ENCODE measurements at regions not wholly inside any gene's neighbourhood (a gene's known extent, or its start where the extent isn't known, plus 50 kb on each side); places are given as distances from the start of the nearest gene placed in this dataset.
"Not testable (repeated sequence)": the region's sequence is repeated elsewhere in the genome, so short reads cannot be mapped to it uniquely, and the experiment has no call there.

DNA sequence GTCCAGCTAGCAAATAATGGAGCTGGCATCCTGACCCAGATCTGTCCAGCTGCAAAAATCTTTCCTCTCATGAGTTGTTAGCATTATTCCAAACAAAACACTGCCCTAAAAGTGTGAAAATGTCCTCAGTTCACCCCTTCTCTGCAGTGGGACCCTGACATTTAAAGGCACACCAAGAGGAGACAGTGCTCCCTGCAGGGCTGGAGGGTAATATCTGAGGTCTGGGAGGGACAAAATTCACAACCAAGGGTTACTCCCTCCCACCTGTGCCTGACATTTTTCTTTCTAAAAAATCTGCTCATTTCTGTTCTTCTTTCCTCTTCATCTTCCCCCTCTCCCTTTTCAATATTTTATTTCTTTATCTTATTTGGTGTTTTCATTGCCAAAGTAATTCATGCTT is 258.6 kb downstream of the NPIPA8 start:
- H3K27ac ChIP-seq (replicated peaks in 1 of 4); H3K27me3 ChIP-seq; H3K4me3 ChIP-seq; H3K4me1 ChIP-seq; DNase-seq (ENCODE audit: extremely low spot score); H3K9me3 ChIP-seq; H3K36me3 ChIP-seq; intact Hi-C loops (cut with DNase I): not testable (repeated sequence)

DNA sequence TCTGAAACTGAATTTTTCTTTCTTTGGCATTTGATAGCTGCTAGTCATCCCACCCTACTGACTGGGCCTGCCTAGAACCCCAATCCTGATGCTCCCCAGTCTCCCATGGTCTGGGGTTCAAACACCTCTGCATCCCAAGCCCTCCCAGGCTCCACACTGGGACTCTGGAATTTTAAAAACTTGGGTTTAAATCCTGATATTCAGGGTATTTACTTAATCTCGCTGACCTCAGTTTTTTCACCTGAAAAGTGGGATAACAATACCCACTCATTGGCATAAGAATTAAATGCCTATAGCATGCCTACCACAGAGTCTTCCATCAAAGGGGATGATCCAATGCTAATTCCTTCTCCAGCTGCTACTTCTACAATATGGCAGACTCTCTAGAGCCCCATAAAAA is 264.4 kb downstream of the NPIPA8 start:
- Histone ChIP-seq H3K9me3 (peaks cover 0 to 5% (median 0%) of the 10 kb centered on the region in 4 donors), H3K27ac (replicated peaks in 1 of 4) (no peak overlapping the region), H3K4me1 (no peaks in the 10 kb centered on the region), H3K36me3 (no peaks in the 10 kb centered on the region), H3K27me3 (no peaks in the 10 kb centered on the region), H3K4me3 (no peak overlapping the region)
- TF ChIP-seq, protein P1, sequence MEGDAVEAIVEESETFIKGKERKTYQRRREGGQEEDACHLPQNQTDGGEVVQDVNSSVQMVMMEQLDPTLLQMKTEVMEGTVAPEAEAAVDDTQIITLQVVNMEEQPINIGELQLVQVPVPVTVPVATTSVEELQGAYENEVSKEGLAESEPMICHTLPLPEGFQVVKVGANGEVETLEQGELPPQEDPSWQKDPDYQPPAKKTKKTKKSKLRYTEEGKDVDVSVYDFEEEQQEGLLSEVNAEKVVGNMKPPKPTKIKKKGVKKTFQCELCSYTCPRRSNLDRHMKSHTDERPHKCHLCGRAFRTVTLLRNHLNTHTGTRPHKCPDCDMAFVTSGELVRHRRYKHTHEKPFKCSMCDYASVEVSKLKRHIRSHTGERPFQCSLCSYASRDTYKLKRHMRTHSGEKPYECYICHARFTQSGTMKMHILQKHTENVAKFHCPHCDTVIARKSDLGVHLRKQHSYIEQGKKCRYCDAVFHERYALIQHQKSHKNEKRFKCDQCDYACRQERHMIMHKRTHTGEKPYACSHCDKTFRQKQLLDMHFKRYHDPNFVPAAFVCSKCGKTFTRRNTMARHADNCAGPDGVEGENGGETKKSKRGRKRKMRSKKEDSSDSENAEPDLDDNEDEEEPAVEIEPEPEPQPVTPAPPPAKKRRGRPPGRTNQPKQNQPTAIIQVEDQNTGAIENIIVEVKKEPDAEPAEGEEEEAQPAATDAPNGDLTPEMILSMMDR (IDR thresholded peaks at IDR 0.05) = no peak
- TF ChIP-seq POLR2A (IDR thresholded peaks at IDR 0.05; ENCODE audit: low read depth) (no peak), EP300 (IDR thresholded peaks at IDR 0.05) (no peak), POLR2AphosphoS5 (IDR thresholded peaks at IDR 0.05) (no peak)
- 94% methylated on average over 1 of the region's 1 CpG for WGBS
- no peak for DNase-seq (ENCODE audit: extremely low spot score)
- intact Hi-C loops (cut with DNase I) = no loop called here

DNA sequence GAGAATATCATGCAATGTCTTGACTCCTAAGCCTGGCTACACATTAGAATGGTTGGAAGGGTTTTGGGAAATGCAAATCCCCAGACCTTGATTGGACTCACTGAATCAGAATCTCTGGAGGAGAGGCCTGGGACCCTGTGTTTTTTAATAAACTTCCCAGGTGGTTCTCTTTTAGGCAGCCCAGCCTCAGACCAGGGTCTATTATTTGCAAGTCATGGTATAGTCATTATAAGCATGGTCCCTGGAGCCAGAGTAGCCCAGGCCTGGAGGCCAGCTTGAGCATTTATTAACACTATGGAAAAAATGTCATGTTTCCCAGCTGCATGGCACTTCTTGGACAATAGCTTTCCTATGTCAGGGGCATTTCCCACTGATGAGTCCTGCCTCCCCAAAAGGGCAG is 266.9 kb downstream of the NPIPA8 start:
- intact Hi-C loops (cut with DNase I) = no loop called here
- DNase-seq (ENCODE audit: extremely low spot score) = no peak

DNA sequence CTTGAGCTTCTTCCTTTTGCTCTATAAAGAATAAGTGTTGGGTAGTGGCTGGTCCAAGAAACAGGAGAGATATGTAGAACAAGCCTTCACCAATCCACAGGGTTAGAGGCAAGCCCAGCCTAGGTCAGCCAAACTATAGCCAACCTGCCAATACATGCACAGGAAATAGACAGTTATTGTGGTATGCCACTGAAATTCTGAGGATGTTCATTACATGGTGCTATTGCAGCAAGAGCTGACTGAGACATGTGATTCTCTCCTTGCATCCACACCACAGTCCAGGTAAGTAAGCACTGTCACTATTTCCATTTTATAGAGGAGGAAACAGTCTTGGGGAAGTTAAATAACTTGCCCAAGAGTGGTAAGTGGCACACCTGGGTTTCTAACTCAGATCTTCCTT is 268.1 kb downstream of the NPIPA8 start:
- Histone ChIP-seq H3K27ac (replicated peaks in 1 of 4) (no peak overlapping the region), H3K36me3 (no peaks in the 10 kb centered on the region), H3K4me1 (no peaks in the 10 kb centered on the region), H3K9me3 (peaks cover 0 to 10% (median 5%) of the 10 kb centered on the region in 4 donors), H3K27me3 (no peaks in the 10 kb centered on the region), H3K4me3 (no peak overlapping the region)
- intact Hi-C loops (cut with DNase I) = no loop called here
- no peak for DNase-seq (ENCODE audit: extremely low spot score)
- TF ChIP-seq, protein P1 (IDR thresholded peaks at IDR 0.05) = no peak
- TF ChIP-seq POLR2AphosphoS5 (IDR thresholded peaks at IDR 0.05) (no peak), EP300 (IDR thresholded peaks at IDR 0.05) (no peak), POLR2A (IDR thresholded peaks at IDR 0.05; ENCODE audit: low read depth) (no peak)

More for the DNA sequence above, 266.9 kb downstream of the NPIPA8 start:
- no peaks in the 10 kb centered on the region for H3K4me1 ChIP-seq
- no peak overlapping the region for H3K4me3 ChIP-seq
- H3K27me3 ChIP-seq = no peaks in the 10 kb centered on the region
- H3K9me3 ChIP-seq = peaks cover 0 to 10% (median 5%) of the 10 kb centered on the region in 4 donors
- no peaks in the 10 kb centered on the region for H3K36me3 ChIP-seq
- TF ChIP-seq POLR2AphosphoS5 (IDR thresholded peaks at IDR 0.05) (no peak), POLR2A (IDR thresholded peaks at IDR 0.05; ENCODE audit: low read depth) (no peak), EP300 (IDR thresholded peaks at IDR 0.05) (no peak)
- TF ChIP-seq, protein P1 (IDR thresholded peaks at IDR 0.05) = no peak
- no peak overlapping the region for H3K27ac ChIP-seq (replicated peaks in 1 of 4)

DNA sequence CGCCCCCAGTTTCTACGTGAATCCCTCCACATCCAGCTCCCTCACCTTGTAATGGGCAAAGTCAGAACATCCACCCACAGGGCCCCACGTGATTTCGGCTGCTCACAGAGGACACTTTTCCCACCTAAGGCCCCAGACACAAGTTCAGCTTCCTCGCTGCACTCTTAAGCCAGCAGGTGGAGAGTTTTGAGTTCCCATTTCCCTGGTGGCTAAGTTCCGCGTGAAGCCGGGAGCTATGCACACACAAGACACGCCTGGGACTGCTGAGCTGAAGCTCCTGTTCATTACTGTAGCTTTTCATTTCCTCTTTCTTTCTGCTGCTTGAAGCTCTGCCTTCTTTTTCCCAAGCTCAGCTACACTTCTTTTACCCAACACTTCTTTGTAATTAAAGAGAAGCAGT is 273.8 kb downstream of the NPIPA8 start:
- no peak for TF ChIP-seq POLR2AphosphoS5 (IDR thresholded peaks at IDR 0.05)
- TF ChIP-seq EP300 (IDR thresholded peaks at IDR 0.05) = no peak
- TF ChIP-seq, protein P1 (IDR thresholded peaks at IDR 0.05) = no peak
- no peak for TF ChIP-seq POLR2A (IDR thresholded peaks at IDR 0.05; ENCODE audit: low read depth)
- Histone ChIP-seq H3K4me1 (no peaks in the 10 kb centered on the region), H3K27ac (replicated peaks in 1 of 4) (no peak overlapping the region), H3K27me3 (peaks cover 0 to 6% (median 0%) of the 10 kb centered on the region in 4 donors), H3K36me3 (no peaks in the 10 kb centered on the region), H3K4me3 (no peak overlapping the region), H3K9me3 (peaks cover 0 to 10% (median 3%) of the 10 kb centered on the region in 4 donors)
- DNase-seq (ENCODE audit: extremely low spot score) = no peak
- WGBS = 55% methylated on average over 9 of the region's 9 CpGs
- intact Hi-C loops (cut with DNase I) = no loop called here
